ENCODE measurements at regions not wholly inside any gene's neighbourhood (a gene's known extent, or its start where the extent isn't known, plus 50 kb on each side); places are given as distances from the start of the nearest gene placed in this dataset.

DNA sequence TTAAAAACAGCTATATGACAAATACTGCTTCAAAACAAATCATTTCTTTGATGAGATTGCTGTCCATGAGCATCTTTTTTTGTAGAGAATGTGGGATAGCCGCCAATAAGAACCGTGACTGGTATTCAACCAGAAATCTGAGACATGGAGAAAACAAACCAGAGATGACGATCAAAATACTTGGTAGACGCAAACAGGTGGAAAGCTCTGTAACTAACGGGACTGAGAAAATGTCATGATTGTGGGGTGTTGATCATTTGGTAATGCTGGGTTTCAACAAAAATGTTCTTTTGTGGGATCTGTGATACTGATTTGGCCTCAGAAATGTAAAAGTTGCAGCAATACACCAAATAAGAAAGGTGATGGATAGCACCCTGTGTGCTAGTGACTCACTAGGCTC, 364.8 kb downstream of the NYAP2 start:
- Histone ChIP-seq H3K27ac (ENCODE audit: insufficient read depth, low read length) (no peak overlapping the region), H3K4me2 (ENCODE audit: extremely low read depth, insufficient read depth, low read length) (no peak overlapping the region)

DNA sequence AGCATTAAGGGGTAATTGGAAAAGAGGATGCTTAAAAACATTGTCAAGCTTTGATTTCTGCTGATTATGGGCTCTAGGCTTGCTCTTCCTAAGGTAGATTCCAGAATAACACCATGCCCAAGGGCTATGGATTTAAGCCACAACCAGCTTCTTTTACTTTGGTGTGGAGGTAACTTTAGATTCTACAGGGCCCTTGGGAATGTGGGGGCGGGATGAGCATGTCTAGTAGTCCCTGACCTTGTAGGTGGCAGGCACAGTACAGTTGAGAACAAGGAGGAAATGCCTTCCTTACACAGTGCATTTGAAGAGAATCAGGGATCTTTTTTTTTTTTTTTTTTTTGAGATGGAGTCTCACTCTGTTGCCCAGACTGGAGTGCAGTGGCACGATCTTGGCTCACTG, 364.2 kb downstream of the NYAP2 start:
- Histone ChIP-seq H4K20me1 (ENCODE audit: control insufficient read depth, extremely low read depth, insufficient read depth, low read length) (no peaks in the 10 kb centered on the region), H2AFZ (ENCODE audit: low read length) (no peak overlapping the region), H3K4me1 (ENCODE audit: control insufficient read depth, extremely low read depth, insufficient read depth, low read length) (no peaks in the 10 kb centered on the region), H3K36me3 (ENCODE audit: control insufficient read depth, insufficient read depth, low read length) (no peaks in the 10 kb centered on the region), H3K9me3 (ENCODE audit: control insufficient read depth, insufficient read depth, low read depth, low read length) (no peaks in the 10 kb centered on the region), H3K27ac (ENCODE audit: insufficient read depth, low read length) (no peak overlapping the region), H3K27me3 (ENCODE audit: control insufficient read depth, insufficient read depth, low read length) (no peaks in the 10 kb centered on the region), H3K9ac (ENCODE audit: insufficient read depth, low read length) (no peak overlapping the region), H3K79me2 (ENCODE audit: control insufficient read depth, insufficient read depth, low read length) (no peaks in the 10 kb centered on the region), H3K4me2 (ENCODE audit: extremely low read depth, insufficient read depth, low read length) (no peak overlapping the region), H3K4me3 (replicated peaks in 1 of 4; ENCODE audit: control extremely low read depth in 1 of 4, insufficient read depth in 1 of 4, low read depth in 3 of 4, low read length in 4 of 4) (no peak overlapping the region)
- no peak for DNase-seq (ENCODE audit: low read depth in 2 of 2)
- TF ChIP-seq CTCF (conservative IDR thresholded peaks at IDR 0.05 in 1 of 2, IDR thresholded peaks at IDR 0.05 in 1 of 2; ENCODE audit: low read depth in 1 of 2, low read length in 2 of 2) (no peak), EZH2 (IDR thresholded peaks at IDR 0.05; ENCODE audit: low read length, missing control alignments) (no peak)

More for the DNA sequence above, 364.8 kb downstream of the NYAP2 start:
- TF ChIP-seq EZH2 (IDR thresholded peaks at IDR 0.05; ENCODE audit: low read length, missing control alignments) (no peak), CTCF (conservative IDR thresholded peaks at IDR 0.05 in 1 of 2, IDR thresholded peaks at IDR 0.05 in 1 of 2; ENCODE audit: low read depth in 1 of 2, low read length in 2 of 2) (no peak)
- no peaks in the 10 kb centered on the region for H3K79me2 ChIP-seq (ENCODE audit: control insufficient read depth, insufficient read depth, low read length)
- no peak overlapping the region for H3K4me3 ChIP-seq (replicated peaks in 1 of 4; ENCODE audit: control extremely low read depth in 1 of 4, insufficient read depth in 1 of 4, low read depth in 3 of 4, low read length in 4 of 4)
- H2AFZ ChIP-seq (ENCODE audit: low read length), result no peak overlapping the region
- peak; percentile 21 to 25 for DNase-seq (ENCODE audit: low read depth in 2 of 2)
- H3K4me1 ChIP-seq (ENCODE audit: control insufficient read depth, extremely low read depth, insufficient read depth, low read length), result no peaks in the 10 kb centered on the region
- H3K27me3 ChIP-seq (ENCODE audit: control insufficient read depth, insufficient read depth, low read length), result no peaks in the 10 kb centered on the region
- H3K9me3 ChIP-seq (ENCODE audit: control insufficient read depth, insufficient read depth, low read depth, low read length), result no peaks in the 10 kb centered on the region
- no peaks in the 10 kb centered on the region for H3K36me3 ChIP-seq (ENCODE audit: control insufficient read depth, insufficient read depth, low read length)
- no peaks in the 10 kb centered on the region for H4K20me1 ChIP-seq (ENCODE audit: control insufficient read depth, extremely low read depth, insufficient read depth, low read length)
- no peak overlapping the region for H3K9ac ChIP-seq (ENCODE audit: insufficient read depth, low read length)

DNA sequence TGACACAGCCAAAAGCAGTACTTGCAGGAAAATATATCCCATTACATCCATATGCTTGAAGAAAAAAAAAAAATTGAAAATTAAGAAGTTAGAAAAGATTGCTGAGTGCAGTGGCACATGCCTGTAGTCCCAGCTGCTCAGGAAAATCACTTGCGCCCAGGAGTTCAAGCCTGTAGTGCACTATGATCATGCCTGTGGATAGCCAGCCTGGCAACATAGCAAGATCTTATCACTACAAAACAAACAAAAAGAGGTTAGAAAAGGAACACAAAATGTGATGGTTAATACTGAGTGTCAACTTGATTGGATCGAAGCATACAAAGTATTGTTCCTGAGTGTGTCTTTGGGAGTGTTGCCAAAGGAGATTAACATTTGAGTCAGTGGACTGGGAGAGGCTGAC, 361.9 kb downstream of the NYAP2 start:
- no peak for DNase-seq (ENCODE audit: low read depth in 2 of 2)

More for the DNA sequence above, 361.9 kb downstream of the NYAP2 start:
- Histone ChIP-seq H2AFZ (ENCODE audit: low read length) (no peak overlapping the region), H3K27me3 (ENCODE audit: control insufficient read depth, insufficient read depth, low read length) (no peaks in the 10 kb centered on the region), H3K4me2 (ENCODE audit: extremely low read depth, insufficient read depth, low read length) (no peak overlapping the region), H3K9me3 (ENCODE audit: control insufficient read depth, insufficient read depth, low read depth, low read length) (no peaks in the 10 kb centered on the region), H3K4me3 (replicated peaks in 1 of 4; ENCODE audit: control extremely low read depth in 1 of 4, insufficient read depth in 1 of 4, low read depth in 3 of 4, low read length in 4 of 4) (no peak overlapping the region), H3K4me1 (ENCODE audit: control insufficient read depth, extremely low read depth, insufficient read depth, low read length) (no peaks in the 10 kb centered on the region), H3K79me2 (ENCODE audit: control insufficient read depth, insufficient read depth, low read length) (no peaks in the 10 kb centered on the region), H4K20me1 (ENCODE audit: control insufficient read depth, extremely low read depth, insufficient read depth, low read length) (no peaks in the 10 kb centered on the region), H3K36me3 (ENCODE audit: control insufficient read depth, insufficient read depth, low read length) (no peaks in the 10 kb centered on the region), H3K9ac (ENCODE audit: insufficient read depth, low read length) (no peak overlapping the region), H3K27ac (ENCODE audit: insufficient read depth, low read length) (no peak overlapping the region)
- TF ChIP-seq EZH2 (IDR thresholded peaks at IDR 0.05; ENCODE audit: low read length, missing control alignments) (no peak), CTCF (conservative IDR thresholded peaks at IDR 0.05 in 1 of 2, IDR thresholded peaks at IDR 0.05 in 1 of 2; ENCODE audit: low read depth in 1 of 2, low read length in 2 of 2) (no peak)
